AG10803 (cell line): ENCODE measurements at regions not wholly inside any gene's neighbourhood (a gene's known extent, or its start where the extent isn't known, plus 50 kb on each side); places are given as distances from the start of the nearest gene placed in this dataset.

ENCODE experiments used
- DNase-seq: peaks from one replicate; pipeline ENCODE4 v3.0.0; 2010; ENCODE audit warnings: low read depth
- H3K4me3 ChIP-seq: 2 replicates; pipeline ENCODE4 v1.5.1; 2011; ENCODE audit warnings: mild to moderate bottlenecking, low read length, control low read depth
- TF ChIP-seq, protein P1 (sequence below): conservative IDR thresholded peaks from 2 replicates; pipeline ENCODE4 v1.5.1; 2011; ENCODE audit warnings: mild to moderate bottlenecking, low read length, control low read depth, inconsistent platforms

DNA sequence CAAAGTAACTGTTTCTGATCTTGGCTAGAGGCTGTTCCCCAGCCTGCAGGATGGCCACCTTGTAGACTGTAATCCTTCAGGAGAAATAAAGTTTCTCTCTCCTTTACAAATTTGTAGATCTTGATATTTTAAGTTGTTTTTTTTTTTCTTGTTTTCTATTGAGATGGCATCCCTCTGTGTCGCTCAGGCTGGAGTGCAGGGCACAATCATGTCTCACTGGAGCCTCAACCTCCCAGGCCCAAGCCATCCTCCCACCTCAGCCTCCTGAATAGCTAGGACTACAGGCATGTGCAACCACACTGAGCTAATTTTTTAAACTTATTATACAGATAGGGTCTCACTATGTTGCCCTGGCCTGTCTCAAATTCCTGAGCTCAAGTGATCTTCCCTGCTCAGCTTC lies 389.8 kb upstream of the LRRC4C start:
- TF ChIP-seq, protein P1, sequence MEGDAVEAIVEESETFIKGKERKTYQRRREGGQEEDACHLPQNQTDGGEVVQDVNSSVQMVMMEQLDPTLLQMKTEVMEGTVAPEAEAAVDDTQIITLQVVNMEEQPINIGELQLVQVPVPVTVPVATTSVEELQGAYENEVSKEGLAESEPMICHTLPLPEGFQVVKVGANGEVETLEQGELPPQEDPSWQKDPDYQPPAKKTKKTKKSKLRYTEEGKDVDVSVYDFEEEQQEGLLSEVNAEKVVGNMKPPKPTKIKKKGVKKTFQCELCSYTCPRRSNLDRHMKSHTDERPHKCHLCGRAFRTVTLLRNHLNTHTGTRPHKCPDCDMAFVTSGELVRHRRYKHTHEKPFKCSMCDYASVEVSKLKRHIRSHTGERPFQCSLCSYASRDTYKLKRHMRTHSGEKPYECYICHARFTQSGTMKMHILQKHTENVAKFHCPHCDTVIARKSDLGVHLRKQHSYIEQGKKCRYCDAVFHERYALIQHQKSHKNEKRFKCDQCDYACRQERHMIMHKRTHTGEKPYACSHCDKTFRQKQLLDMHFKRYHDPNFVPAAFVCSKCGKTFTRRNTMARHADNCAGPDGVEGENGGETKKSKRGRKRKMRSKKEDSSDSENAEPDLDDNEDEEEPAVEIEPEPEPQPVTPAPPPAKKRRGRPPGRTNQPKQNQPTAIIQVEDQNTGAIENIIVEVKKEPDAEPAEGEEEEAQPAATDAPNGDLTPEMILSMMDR = no peak
- DNase-seq = no peak
- no peak overlapping the region for H3K4me3 ChIP-seq

- TF ChIP-seq, protein P1 = no peak
Observed at GRCh38 chr11:41851743-41852142, 392.3 kb upstream of the LRRC4C start.

GRCh38 chr11:41861838-41862237 lies 402.4 kb upstream of the LRRC4C start:
- DNase-seq = no peak
- H3K4me3 ChIP-seq = no peak overlapping the region
- TF ChIP-seq, protein P1 = no peak

More at GRCh38 chr11:41851743-41852142, 392.3 kb upstream of the LRRC4C start:
- DNase-seq = no peak
- no peak overlapping the region for H3K4me3 ChIP-seq

DNA sequence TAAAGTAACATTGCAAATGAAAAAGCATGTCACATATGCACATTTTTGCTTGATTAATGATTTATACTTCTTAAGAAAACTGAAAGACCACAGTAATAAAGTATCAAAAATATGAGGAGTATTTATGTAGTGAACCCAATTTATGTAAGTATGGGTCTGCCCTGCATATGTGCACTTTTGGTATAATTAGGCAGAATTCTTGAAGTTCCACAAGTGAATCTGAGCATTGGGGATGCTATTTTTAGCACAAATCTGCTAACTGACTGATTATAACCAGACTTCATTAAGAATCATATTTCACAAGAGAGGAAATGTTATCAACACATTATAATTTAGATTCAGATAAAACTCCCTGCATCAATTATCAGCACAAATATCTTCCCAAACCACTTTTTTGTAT lies 407.1 kb upstream of the LRRC4C start:
- DNase-seq = peak; percentile 46
- TF ChIP-seq, protein P1 = no peak
- no peak overlapping the region for H3K4me3 ChIP-seq

DNA sequence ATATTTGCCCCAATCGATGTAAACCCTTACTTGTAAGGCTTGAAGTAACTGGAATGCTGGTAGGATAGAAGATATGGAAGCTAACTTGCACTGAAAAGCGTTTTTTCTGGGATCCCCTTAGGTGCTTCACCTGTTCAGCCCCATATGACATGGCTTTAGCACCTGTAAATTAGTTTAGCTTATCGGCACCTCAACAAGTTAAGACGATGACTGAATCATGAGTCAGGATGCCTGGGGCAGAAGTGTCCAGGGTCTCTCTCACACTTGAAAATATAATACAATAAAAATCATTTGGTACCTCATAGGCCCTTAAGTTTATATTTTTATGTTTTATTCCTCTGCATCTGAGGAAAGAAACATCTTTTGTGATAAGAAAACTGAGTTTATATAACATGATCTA lies 409.2 kb upstream of the LRRC4C start:
- DNase-seq = no peak
- TF ChIP-seq, protein P1 = no peak

GRCh38 chr11:41872426-41872825 lies 413.0 kb upstream of the LRRC4C start:
- no peak for DNase-seq
- no peak overlapping the region for H3K4me3 ChIP-seq
- TF ChIP-seq, protein P1 = no peak

More for the DNA sequence above, 409.2 kb upstream of the LRRC4C start:
- H3K4me3 ChIP-seq = no peak overlapping the region

DNA sequence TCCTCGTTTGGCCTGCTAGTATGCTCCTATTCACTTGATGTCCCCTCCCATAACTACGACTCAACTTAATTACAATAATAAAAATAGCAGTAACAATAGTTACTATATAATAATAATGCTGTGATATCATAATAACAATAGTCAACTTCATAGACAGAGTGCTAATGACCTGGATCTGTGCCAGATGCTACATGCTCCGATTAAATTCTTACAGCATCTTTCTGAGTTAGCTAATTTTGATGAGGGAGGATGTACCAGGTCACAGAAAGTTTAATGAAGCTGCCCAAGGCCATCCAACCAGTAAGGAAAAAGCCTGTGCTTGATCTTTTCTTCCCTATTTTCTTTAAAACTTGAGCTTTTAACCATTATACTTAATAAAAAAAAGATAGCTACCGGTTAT lies 413.4 kb upstream of the LRRC4C start:
- no peak for DNase-seq
- TF ChIP-seq, protein P1 = no peak
- no peak overlapping the region for H3K4me3 ChIP-seq
